ENCODE measurements at regions not wholly inside any gene's neighbourhood (a gene's known extent, or its start where the extent isn't known, plus 50 kb on each side); places are given as distances from the start of the nearest gene placed in this dataset.
"Not testable (repeated sequence)": the region's sequence is repeated elsewhere in the genome, so short reads cannot be mapped to it uniquely, and the experiment has no call there.

DNA sequence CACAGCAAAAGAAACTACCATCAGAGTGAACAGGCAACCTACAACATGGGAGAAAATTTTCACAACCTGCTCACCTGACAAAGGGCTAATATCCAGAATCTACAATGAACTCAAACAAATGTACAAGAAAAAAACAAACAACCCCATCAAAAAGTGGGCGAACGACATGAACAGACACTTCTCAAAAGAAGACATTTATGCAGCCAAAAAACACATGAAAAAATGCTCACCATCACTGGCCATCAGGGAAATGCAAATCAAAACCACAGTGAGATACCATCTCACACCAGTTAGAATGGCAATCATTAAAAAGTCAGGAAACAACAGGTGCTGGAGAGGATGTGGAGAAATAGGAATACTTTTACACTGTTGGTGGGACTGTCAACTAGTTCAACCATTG is 207.8 kb downstream of the USP6NL start:
- DNase-seq (ENCODE audit: low spot score in 2 of 2); intact Hi-C loops (cut with DNase I; ENCODE audit: low total_unique reads); H3K4me3 ChIP-seq (ENCODE audit: low read depth, poor library complexity, severe bottlenecking): not testable (repeated sequence)
- 86 to 100% methylated on average over 1 to 2 of the region's 2 CpGs for WGBS, 2 donors

DNA sequence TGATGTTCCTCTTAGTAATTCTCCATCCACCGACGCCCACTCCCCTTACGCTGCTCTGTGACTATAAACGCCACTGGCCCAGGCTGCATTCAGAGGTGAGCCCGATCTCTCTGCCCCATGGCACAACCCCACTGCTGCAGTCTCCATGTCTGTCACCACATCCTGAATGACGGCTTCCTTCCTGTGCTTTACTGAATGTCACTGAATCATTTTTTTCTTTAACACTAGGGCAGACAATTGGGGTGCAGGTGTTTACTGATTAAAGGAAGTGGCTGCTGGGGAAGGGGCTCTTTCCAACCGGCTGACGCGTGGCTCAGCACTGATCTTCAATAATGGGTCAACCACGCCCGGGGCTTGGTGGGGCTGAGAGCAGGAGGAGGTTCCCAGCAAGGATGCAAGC is 208.3 kb downstream of the USP6NL start:
- intact Hi-C loops (cut with DNase I; ENCODE audit: low total_unique reads): no loop called here
- H3K4me3 ChIP-seq (ENCODE audit: low read depth, poor library complexity, severe bottlenecking): no peak overlapping the region
- peak in 1 of 2 donors; percentile 62 for DNase-seq (ENCODE audit: low spot score in 2 of 2)
- TF ChIP-seq, protein P1, sequence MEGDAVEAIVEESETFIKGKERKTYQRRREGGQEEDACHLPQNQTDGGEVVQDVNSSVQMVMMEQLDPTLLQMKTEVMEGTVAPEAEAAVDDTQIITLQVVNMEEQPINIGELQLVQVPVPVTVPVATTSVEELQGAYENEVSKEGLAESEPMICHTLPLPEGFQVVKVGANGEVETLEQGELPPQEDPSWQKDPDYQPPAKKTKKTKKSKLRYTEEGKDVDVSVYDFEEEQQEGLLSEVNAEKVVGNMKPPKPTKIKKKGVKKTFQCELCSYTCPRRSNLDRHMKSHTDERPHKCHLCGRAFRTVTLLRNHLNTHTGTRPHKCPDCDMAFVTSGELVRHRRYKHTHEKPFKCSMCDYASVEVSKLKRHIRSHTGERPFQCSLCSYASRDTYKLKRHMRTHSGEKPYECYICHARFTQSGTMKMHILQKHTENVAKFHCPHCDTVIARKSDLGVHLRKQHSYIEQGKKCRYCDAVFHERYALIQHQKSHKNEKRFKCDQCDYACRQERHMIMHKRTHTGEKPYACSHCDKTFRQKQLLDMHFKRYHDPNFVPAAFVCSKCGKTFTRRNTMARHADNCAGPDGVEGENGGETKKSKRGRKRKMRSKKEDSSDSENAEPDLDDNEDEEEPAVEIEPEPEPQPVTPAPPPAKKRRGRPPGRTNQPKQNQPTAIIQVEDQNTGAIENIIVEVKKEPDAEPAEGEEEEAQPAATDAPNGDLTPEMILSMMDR (IDR thresholded peaks at IDR 0.05): no peak
- TF ChIP-seq POLR2A (IDR thresholded peaks at IDR 0.05): no peak
- WGBS, 2 donors: 78 to 83% methylated on average over 11 of the region's 11 CpGs

DNA sequence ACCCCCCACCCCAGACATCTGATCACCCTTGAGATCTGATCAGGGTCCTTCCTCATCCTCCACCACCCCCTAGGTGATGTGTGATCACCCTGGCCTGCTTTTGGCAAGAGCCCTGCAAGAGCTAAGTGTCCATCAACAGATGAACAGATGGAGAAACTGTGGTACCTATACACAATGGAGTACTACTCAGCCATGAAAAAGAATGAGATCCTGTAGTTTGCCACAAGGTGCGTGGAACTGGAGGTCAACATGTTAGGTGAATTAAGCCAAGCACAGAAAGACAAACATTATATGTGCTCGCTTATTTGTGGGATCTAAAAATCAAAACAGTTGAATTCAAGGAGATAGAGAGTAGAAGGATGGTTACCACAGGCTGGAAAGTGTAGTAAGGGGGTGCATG is 209.1 kb downstream of the USP6NL start:
- no peak overlapping the region for H3K4me3 ChIP-seq (ENCODE audit: low read depth, poor library complexity, severe bottlenecking)
- 96 to 97% methylated on average over 2 of the region's 2 CpGs for WGBS, 2 donors
- intact Hi-C loops (cut with DNase I; ENCODE audit: low total_unique reads): no loop called here
- no peak for TF ChIP-seq POLR2A (IDR thresholded peaks at IDR 0.05)
- TF ChIP-seq, protein P1 (IDR thresholded peaks at IDR 0.05): no peak
- peak in 1 of 2 donors; percentile 25 for DNase-seq (ENCODE audit: low spot score in 2 of 2)

DNA sequence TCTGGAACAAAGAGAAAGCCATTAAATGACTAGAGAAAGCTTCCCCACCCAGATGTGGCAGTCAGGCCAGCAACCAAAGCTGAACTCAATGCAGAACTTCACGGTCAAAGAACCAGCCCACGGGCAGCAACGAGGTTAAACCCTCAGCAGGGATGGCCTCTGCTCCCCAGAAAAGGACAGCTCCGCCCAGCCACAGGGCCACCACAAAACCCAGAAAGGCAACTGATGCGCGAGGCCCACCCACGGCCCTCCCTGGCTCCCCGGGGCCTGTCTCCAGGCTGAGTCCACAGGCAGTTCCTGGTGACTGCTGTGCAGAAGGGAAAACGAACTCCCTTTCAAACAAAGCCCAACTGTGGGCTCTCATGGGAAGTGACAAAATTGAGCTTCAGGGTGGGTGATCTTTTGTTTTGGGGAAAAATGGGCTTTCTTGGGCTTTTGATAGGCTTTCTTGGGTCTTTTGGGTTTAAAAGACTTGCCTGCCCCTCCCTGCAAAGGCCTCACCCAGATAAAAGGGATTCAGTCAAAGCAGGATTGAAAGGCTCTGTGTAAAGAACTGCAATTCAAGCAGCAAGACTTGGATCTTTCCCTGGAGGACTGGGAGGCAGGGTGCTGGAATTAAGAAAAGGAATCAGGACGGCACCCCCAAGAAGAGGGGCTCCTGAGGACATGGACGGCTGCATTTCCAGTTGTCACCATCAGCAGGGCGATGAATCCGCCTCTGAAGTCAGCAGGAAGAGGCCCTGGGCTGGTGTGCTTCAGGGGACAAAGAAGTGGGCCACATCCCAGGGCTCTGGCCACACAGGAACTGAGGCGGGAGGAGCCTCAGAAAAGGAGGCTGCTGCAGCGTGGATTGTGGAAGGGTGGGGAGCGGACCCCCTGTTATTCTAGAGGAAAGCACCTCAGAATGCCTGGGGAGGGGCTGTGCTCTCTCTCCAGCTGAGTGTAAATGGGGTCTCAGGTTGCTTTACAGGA is 209.9 kb downstream of the USP6NL start:
- intact Hi-C loops (cut with DNase I; ENCODE audit: low total_unique reads): no loop called here
- TF ChIP-seq POLR2A (IDR thresholded peaks at IDR 0.05): no peak
- TF ChIP-seq, protein P1 (IDR thresholded peaks at IDR 0.05): no peak
- WGBS, 2 donors: 68 to 72% methylated on average over 16 of the region's 16 CpGs
- DNase-seq (ENCODE audit: low spot score in 2 of 2): peak in 1 of 2 donors; percentile 62
- no peak overlapping the region for H3K4me3 ChIP-seq (ENCODE audit: low read depth, poor library complexity, severe bottlenecking)

DNA sequence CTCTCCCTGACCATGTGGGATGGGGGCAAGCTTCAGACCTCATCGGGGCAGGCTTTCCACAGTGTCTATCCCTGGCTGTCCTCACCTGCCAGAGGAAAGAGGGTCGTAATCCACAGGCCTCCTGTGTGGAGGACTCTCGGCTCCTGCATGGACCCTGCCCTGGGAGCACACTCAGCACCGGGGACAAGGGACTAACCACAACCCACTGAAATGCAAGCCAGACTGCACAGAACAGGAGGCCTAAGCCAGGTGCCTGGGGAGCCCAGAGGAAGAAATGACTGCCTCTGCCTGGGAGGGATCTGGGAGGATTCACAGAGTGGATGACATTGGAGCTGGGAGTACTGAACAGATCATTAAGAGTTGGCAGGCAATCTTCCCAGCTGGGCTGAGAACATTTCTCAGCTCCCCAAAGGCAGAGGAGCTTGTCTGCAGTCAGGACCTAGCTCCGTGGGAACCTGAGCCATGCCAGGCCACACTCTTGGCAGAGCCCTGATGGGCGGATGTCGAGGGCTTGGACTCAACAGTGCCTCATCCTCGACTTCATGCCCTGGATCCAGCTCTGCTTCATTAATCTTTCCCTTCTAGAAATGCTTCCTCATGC is 213.4 kb downstream of the USP6NL start:
- WGBS, 2 donors: 33 to 36% methylated on average over 7 to 8 of the region's 8 CpGs
- intact Hi-C loops (cut with DNase I; ENCODE audit: low total_unique reads): no loop called here

More for the DNA sequence above, 213.4 kb downstream of the USP6NL start:
- DNase-seq (ENCODE audit: low spot score in 2 of 2): peak in 1 of 2 donors; percentile 75
- TF ChIP-seq, protein P1 (IDR thresholded peaks at IDR 0.05): no peak
- TF ChIP-seq POLR2A (IDR thresholded peaks at IDR 0.05): no peak
- H3K4me3 ChIP-seq (ENCODE audit: low read depth, poor library complexity, severe bottlenecking): no peak overlapping the region
